ENCODE measurements at regions not wholly inside any gene's neighbourhood (a gene's known extent, or its start where the extent isn't known, plus 50 kb on each side); places are given as distances from the start of the nearest gene placed in this dataset.

GRCh38 chr5:143759396-143760130 lies 52.4 kb upstream of the HMHB1 start:
- ATAC-seq (no peak), DNase-seq (ENCODE audit: low read depth, low spot score) (no peak)
- Histone ChIP-seq H3K36me3 (ENCODE audit: control insufficient read depth, insufficient read depth, low read length) (no peaks in the 10 kb centered on the region), H3K27me3 (ENCODE audit: control insufficient read depth, insufficient read depth, low read length) (no peaks in the 10 kb centered on the region), H3K27ac (ENCODE audit: low read length) (no peak overlapping the region), H3K4me1 (ENCODE audit: control insufficient read depth, insufficient read depth, low read length) (no peaks in the 10 kb centered on the region), H3K9me3 (ENCODE audit: control insufficient read depth, insufficient read depth, low read depth, low read length) (no peaks in the 10 kb centered on the region), H3K4me3 (ENCODE audit: low read depth in 2 of 2, low read length in 2 of 2) (no peak overlapping the region)
- in situ Hi-C loops (cut with HindIII; ENCODE audit: low pct_unique_long_range_greater_than_20kb, low sequenced_read_pairs) (no loop called here), intact Hi-C loops (cut with micrococcal nuclease; ENCODE audit: unreplicated experiment) (no loop called here)
- TF ChIP-seq TCF7L2 (IDR thresholded peaks at IDR 0.05; ENCODE audit: low read depth, low read length): no peak
- TF ChIP-seq REST (IDR thresholded peaks at IDR 0.05; ENCODE audit: insufficient read depth in 1 of 2, low read depth in 2 of 2, low read length in 1 of 2): no peak
- no peak for TF ChIP-seq CTCF (IDR thresholded peaks at IDR 0.05)
- no peak for TF ChIP-seq SIN3A (IDR thresholded peaks at IDR 0.05; ENCODE audit: borderline replicate concordance, insufficient read depth, low read depth, low read length)
- TF ChIP-seq POLR2AphosphoS5 (IDR thresholded peaks at IDR 0.05; ENCODE audit: low read depth, low read length): no peak
- CTCF ChIA-PET: no interaction called here
- BruUV-seq (replicated peaks): no TSS peak
- POLR2A ChIA-PET: no interaction called here

- no peaks in the 10 kb centered on the region for H3K27me3 ChIP-seq (ENCODE audit: control insufficient read depth, insufficient read depth, low read length)
- no peaks in the 10 kb centered on the region for H3K4me1 ChIP-seq (ENCODE audit: control insufficient read depth, insufficient read depth, low read length)
- no peak for ATAC-seq
- intact Hi-C loops (cut with micrococcal nuclease; ENCODE audit: unreplicated experiment): no loop called here
- no peaks in the 10 kb centered on the region for H3K9me3 ChIP-seq (ENCODE audit: control insufficient read depth, insufficient read depth, low read depth, low read length)
- DNase-seq (ENCODE audit: low read depth, low spot score): no peak
- no peaks in the 10 kb centered on the region for H3K36me3 ChIP-seq (ENCODE audit: control insufficient read depth, insufficient read depth, low read length)
- in situ Hi-C loops (cut with HindIII; ENCODE audit: low pct_unique_long_range_greater_than_20kb, low sequenced_read_pairs): no loop called here
- ChIA-PET CTCF (no interaction called here), POLR2A (no interaction called here)
- TF ChIP-seq REST (IDR thresholded peaks at IDR 0.05; ENCODE audit: insufficient read depth in 1 of 2, low read depth in 2 of 2, low read length in 1 of 2) (no peak), SIN3A (IDR thresholded peaks at IDR 0.05; ENCODE audit: borderline replicate concordance, insufficient read depth, low read depth, low read length) (no peak), POLR2AphosphoS5 (IDR thresholded peaks at IDR 0.05; ENCODE audit: low read depth, low read length) (no peak), TCF7L2 (IDR thresholded peaks at IDR 0.05; ENCODE audit: low read depth, low read length) (no peak), CTCF (IDR thresholded peaks at IDR 0.05) (no peak)
- BruUV-seq (replicated peaks): no TSS peak
- no peak overlapping the region for H3K4me3 ChIP-seq (ENCODE audit: low read depth in 2 of 2, low read length in 2 of 2)
- H3K27ac ChIP-seq (ENCODE audit: low read length): no peak overlapping the region
These were observed 53.2 kb upstream of the HMHB1 start for GRCh38 chr5:143758750-143759149.
